KMS-11 (cell line): ENCODE measurements at regions not wholly inside any gene's neighbourhood (a gene's known extent, or its start where the extent isn't known, plus 50 kb on each side); places are given as distances from the start of the nearest gene placed in this dataset.

Experiments used
- H2AFZ ChIP-seq: fragments of 200-600 bp; sonication (generic); 2 replicates; pipeline ENCODE4 v1.6.1; 2016; ENCODE audit warnings: antibody characterized with exemption, mixed run types, low read depth
- H3K27ac ChIP-seq: fragments of 200-600 bp; sonication (generic); 2 replicates; pipeline ENCODE4 v1.6.1; 2016; ENCODE audit warnings: mild to moderate bottlenecking, mixed run types
- H3K27me3 ChIP-seq: fragments of 200-600 bp; sonication (generic); 2 replicates; pipeline ENCODE4 v1.6.1; 2017; ENCODE audit warnings: mild to moderate bottlenecking, low read depth, mixed run types, moderate library complexity; ENCODE audit not compliant: insufficient read depth
- H3K36me3 ChIP-seq: fragments of 200-600 bp; sonication (generic); 2 replicates; pipeline ENCODE4 v1.6.1; 2017; ENCODE audit warnings: mild to moderate bottlenecking, mixed run types; ENCODE audit not compliant: insufficient read depth
- H3K4me1 ChIP-seq: fragments of 200-600 bp; sonication (generic); 2 replicates; pipeline ENCODE4 v1.6.1; 2016; ENCODE audit warnings: mild to moderate bottlenecking, low read depth, mixed run types; ENCODE audit not compliant: poor library complexity, severe bottlenecking
- H3K4me2 ChIP-seq: fragments of 200-600 bp; sonication (generic); 2 replicates; pipeline ENCODE4 v1.7.0; 2016; ENCODE audit warnings: mild to moderate bottlenecking, mixed run types
- H3K4me3 ChIP-seq: fragments of 200-600 bp; sonication (generic); IDR thresholded peaks from 2 replicates; pipeline ENCODE4 v1.6.1; 2017; ENCODE audit warnings: low read depth, low read length, mixed read lengths; ENCODE audit not compliant: insufficient read depth
- H3K79me2 ChIP-seq: fragments of 200-600 bp; sonication (generic); 2 replicates; pipeline ENCODE4 v1.6.1; 2016; ENCODE audit warnings: low read depth, mixed run types; ENCODE audit not compliant: insufficient read depth
- H3K9ac ChIP-seq: fragments of 200-600 bp; sonication (generic); 2 replicates; pipeline ENCODE4 v1.6.1; 2016; ENCODE audit warnings: mild to moderate bottlenecking, mixed run types
- H4K20me1 ChIP-seq: fragments of 200-600 bp; sonication (generic); 2 replicates; pipeline ENCODE4 v1.6.1; 2016; ENCODE audit warnings: mild to moderate bottlenecking, mixed run types; ENCODE audit not compliant: insufficient read depth
- CTCF ChIP-seq: fragments of 200-600 bp; sonication (generic); conservative IDR thresholded peaks from 2 replicates; pipeline ENCODE4 v1.6.1; 2017; ENCODE audit warnings: low read depth, mild to moderate bottlenecking, antibody characterized with exemption, low read length, moderate library complexity, mixed read lengths

- TF ChIP-seq CTCF, result no peak
- Histone ChIP-seq H2AFZ (no peak overlapping the region), H3K9ac (no peak overlapping the region), H3K4me2 (no peak overlapping the region), H3K36me3 (no peaks in the 10 kb centered on the region), H3K4me1 (peaks cover 5% of the 10 kb centered on the region), H3K27me3 (no peaks in the 10 kb centered on the region), H3K4me3 (no peak overlapping the region), H3K79me2 (no peaks in the 10 kb centered on the region), H4K20me1 (no peaks in the 10 kb centered on the region), H3K27ac (no peak overlapping the region)
These were observed 63.3 kb upstream of the STK17B start for GRCh38 chr2:196234672-196235071.

- H3K27ac ChIP-seq, result no peak overlapping the region
These were observed 67.5 kb upstream of the STK17B start for GRCh38 chr2:196238836-196239380.

DNA sequence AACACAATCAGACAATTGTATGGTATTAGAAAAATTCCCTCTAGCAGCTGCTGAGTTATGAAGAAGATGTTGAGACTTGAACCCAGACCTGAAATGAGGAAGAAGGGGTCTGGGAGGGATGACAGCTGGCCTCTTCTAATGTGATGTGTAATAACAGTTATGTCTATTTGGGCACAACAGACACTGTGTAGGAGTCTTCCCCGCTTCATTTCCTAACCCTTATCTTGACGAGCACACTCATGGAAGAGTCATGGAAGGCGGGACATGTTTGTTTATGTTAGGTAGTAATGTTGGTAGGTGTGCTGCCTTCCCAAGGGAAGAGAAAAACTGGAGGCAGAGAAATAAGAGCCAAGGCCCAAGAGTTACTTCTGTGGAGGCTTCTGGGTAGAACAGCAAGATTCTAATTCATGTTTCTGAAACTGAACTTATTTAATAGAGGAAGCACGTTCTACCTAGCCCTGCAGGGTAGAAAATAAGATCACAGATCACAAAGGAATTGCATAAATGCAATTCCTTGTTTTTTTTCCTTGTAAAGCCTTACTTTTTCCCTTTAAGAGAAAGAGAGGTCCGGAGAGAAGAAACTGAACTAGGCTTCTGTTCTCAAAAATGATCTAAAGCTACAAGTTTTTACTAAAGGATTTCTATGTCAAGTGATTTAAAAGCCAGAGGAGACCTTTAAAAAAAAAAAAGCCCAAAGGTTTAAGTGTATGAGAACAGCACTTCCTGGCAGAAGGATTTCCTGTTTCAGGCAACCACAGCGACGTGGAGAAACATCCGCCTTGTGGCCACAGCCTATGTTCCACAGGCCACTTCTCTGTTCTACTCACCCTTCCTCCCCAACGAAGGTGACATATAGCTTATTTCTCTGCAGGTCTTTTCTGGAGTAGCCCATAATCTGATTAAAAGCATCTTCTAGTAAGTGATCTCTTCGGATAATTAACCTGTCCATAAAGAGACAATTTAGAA, 68.5 kb upstream of the STK17B start:
- H3K4me2 ChIP-seq, result no peak overlapping the region
- H2AFZ ChIP-seq, result no peak overlapping the region
- H3K27ac ChIP-seq, result no peak overlapping the region

More at GRCh38 chr2:196238836-196239380, 67.5 kb upstream of the STK17B start:
- no peaks in the 10 kb centered on the region for H4K20me1 ChIP-seq
- H3K4me2 ChIP-seq, result no peak overlapping the region
- no peaks in the 10 kb centered on the region for H3K36me3 ChIP-seq
- H3K9ac ChIP-seq, result no peak overlapping the region
- H3K27me3 ChIP-seq, result no peaks in the 10 kb centered on the region
- no peaks in the 10 kb centered on the region for H3K4me1 ChIP-seq
- TF ChIP-seq CTCF, result no peak
- H3K79me2 ChIP-seq, result no peaks in the 10 kb centered on the region
- no peak overlapping the region for H3K4me3 ChIP-seq
- H2AFZ ChIP-seq, result no peak overlapping the region

DNA sequence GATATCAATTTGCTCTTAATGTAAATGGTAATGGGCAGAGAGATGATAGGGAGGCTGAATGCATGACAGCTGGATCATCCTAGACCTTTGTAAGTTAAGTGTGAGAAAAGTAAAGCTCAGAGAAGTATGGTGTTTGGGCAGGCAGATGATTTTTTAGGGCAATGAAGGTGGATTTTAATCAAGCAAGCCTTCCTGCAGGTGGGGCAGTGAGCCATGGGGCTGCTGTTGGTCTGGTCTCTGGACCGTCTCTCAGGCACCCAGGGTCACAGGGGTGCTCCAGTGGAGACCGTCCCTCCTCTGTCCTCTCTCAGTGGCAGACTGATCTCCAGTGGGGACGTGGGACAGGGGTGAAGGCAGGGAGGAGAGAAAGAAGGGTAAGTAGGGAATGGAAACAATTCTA, 69.8 kb upstream of the STK17B start:
- TF ChIP-seq CTCF, result no peak
- H3K79me2 ChIP-seq, result no peaks in the 10 kb centered on the region
- no peaks in the 10 kb centered on the region for H3K27me3 ChIP-seq
- H2AFZ ChIP-seq, result no peak overlapping the region
- no peaks in the 10 kb centered on the region for H3K36me3 ChIP-seq
- no peak overlapping the region for H3K4me2 ChIP-seq
- no peak overlapping the region for H3K27ac ChIP-seq
- no peaks in the 10 kb centered on the region for H3K4me1 ChIP-seq
- no peak overlapping the region for H3K9ac ChIP-seq
- H4K20me1 ChIP-seq, result no peaks in the 10 kb centered on the region
- no peak overlapping the region for H3K4me3 ChIP-seq

More for the DNA sequence above, 68.5 kb upstream of the STK17B start:
- Histone ChIP-seq H3K79me2 (no peaks in the 10 kb centered on the region), H3K36me3 (no peaks in the 10 kb centered on the region), H4K20me1 (no peaks in the 10 kb centered on the region), H3K9ac (no peak overlapping the region), H3K4me1 (no peaks in the 10 kb centered on the region), H3K27me3 (no peaks in the 10 kb centered on the region), H3K4me3 (no peak overlapping the region)
- no peak for TF ChIP-seq CTCF
